ENCODE measurements at regions not wholly inside any gene's neighbourhood (a gene's known extent, or its start where the extent isn't known, plus 50 kb on each side); places are given as distances from the start of the nearest gene placed in this dataset.
A peak's percentile ranks its signal among the peaks of the same experiment; 100 is the strongest.
"Not testable (repeated sequence)": the region's sequence is repeated elsewhere in the genome, so short reads cannot be mapped to it uniquely, and the experiment has no call there.

GRCh38 chr5:84885485-84886258 is 501.0 kb upstream of the EDIL3 start:
- peak; percentile 5 to 31 (median 25) for DNase-seq

GRCh38 chr5:84881737-84882136 is 497.1 kb upstream of the EDIL3 start:
- DNase-seq = no peak

GRCh38 chr5:84874196-84874595 is 489.5 kb upstream of the EDIL3 start:
- no peak for DNase-seq

- DNase-seq = no peak
These were observed 488.1 kb upstream of the EDIL3 start for GRCh38 chr5:84872768-84873167.

- DNase-seq = no peak
These were observed 485.7 kb upstream of the EDIL3 start for GRCh38 chr5:84870369-84870768.

- DNase-seq = no peak
These were observed 485.0 kb upstream of the EDIL3 start for GRCh38 chr5:84869675-84870074.

GRCh38 chr5:84863936-84864335 is 479.3 kb upstream of the EDIL3 start:
- not testable (repeated sequence) for DNase-seq

GRCh38 chr5:84863020-84863419 is 478.3 kb upstream of the EDIL3 start:
- no peak for DNase-seq

GRCh38 chr5:84862132-84862531 is 477.5 kb upstream of the EDIL3 start:
- DNase-seq = no peak

GRCh38 chr5:84861306-84861705 is 476.6 kb upstream of the EDIL3 start:
- no peak for DNase-seq

GRCh38 chr5:84859056-84859455 is 474.4 kb upstream of the EDIL3 start:
- no peak for DNase-seq

- no peak for DNase-seq
These were observed 447.0 kb upstream of the EDIL3 start for GRCh38 chr5:84831701-84832100.

GRCh38 chr5:84830265-84830664 is 445.6 kb upstream of the EDIL3 start:
- DNase-seq = no peak

- DNase-seq = peak; percentile 4 to 32 (median 11)
These were observed 440.9 kb upstream of the EDIL3 start for GRCh38 chr5:84825606-84826005.

- DNase-seq = no peak
These were observed 437.2 kb upstream of the EDIL3 start for GRCh38 chr5:84821924-84822323.

- DNase-seq = no peak
These were observed 433.3 kb upstream of the EDIL3 start for GRCh38 chr5:84817953-84818352.

- DNase-seq = no peak
These were observed 432.3 kb upstream of the EDIL3 start for GRCh38 chr5:84816746-84817547.

GRCh38 chr5:84816160-84816559 is 431.5 kb upstream of the EDIL3 start:
- no peak for DNase-seq

GRCh38 chr5:84805473-84805872 is 420.8 kb upstream of the EDIL3 start:
- DNase-seq = no peak

- DNase-seq = no peak
These were observed 411.7 kb upstream of the EDIL3 start for GRCh38 chr5:84796399-84796798.

- DNase-seq = no peak
These were observed 409.9 kb upstream of the EDIL3 start for GRCh38 chr5:84794486-84795035.

GRCh38 chr5:84791730-84792129 is 407.1 kb upstream of the EDIL3 start:
- DNase-seq = no peak

GRCh38 chr5:84791138-84791537 is 406.5 kb upstream of the EDIL3 start:
- peak in 1 of 3 donors; percentile 2 for DNase-seq
